HepG2 (cell line): ENCODE measurements at regions not wholly inside any gene's neighbourhood (a gene's known extent, or its start where the extent isn't known, plus 50 kb on each side); places are given as distances from the start of the nearest gene placed in this dataset.
A peak's percentile ranks its signal among the peaks of the same experiment; 100 is the strongest.

Source experiments
- ATAC-seq: fragments of 200-7000 bp; cut with Tn5 transposase; 3 replicates; pipeline ENCODE4 v1.9.1; 2020; ENCODE audit warnings: mild to moderate bottlenecking, moderate library complexity
- BruUV-seq: library from RNA; stranded (reverse); fragments of 400-500 nt; replicated peaks from 2 replicates; lab custom pipeline; 2021; lab: Mats Ljungman, UMichigan
- CTCF ChIA-PET: fragments of 300-600 bp; formaldehyde crosslinking; extraction: SDS; loops from one replicate; lab custom pipeline; 2021; ENCODE audit warnings: low total read pairs, inconsistent platforms, low intra/inter-chr PET ratio; lab: Yijun Ruan, JAX
- POLR2A ChIA-PET: fragments of 350-600 bp; sonication (Branson Sonifier 250); formaldehyde crosslinking; loops from one replicate; lab custom pipeline; 2020; ENCODE audit warnings: antibody characterized with exemption, inconsistent platforms; lab: Yijun Ruan, JAX
- DNase-seq: peaks from one replicate; pipeline ENCODE4 v3.0.0-alpha.2; 2015; ENCODE audit warnings: low spot score
- FAIRE-seq: peaks from 3 replicates; lab custom pipeline; 2011; peaks lifted over from hg19 to GRCh38; lab: Jason Lieb, UNC
- H2AFZ ChIP-seq: one replicate; pipeline ENCODE4 v1.6.1; 2011; ENCODE audit warnings: low read length, inconsistent platforms
- H3K27ac ChIP-seq: fragments of 300-600 bp; 3 replicates; pipeline ENCODE4 v1.8.0; 2011; ENCODE audit warnings: mixed run types, mild to moderate bottlenecking, mixed read lengths, low read length, inconsistent platforms; ENCODE audit not compliant: insufficient read depth; ENCODE audit errors: extremely low read length
- H3K27me3 ChIP-seq, 2 experiments: fragments of 200-600 bp in 1 of 2; 2 replicates in 1 of 2; 3 replicates in 1 of 2; pipeline versions ENCODE4 v1.6.0 to v1.8.0; 2011; ENCODE audit warnings: low read length in 2 of 2, mild to moderate bottlenecking in 2 of 2, moderate library complexity in 2 of 2, inconsistent platforms in 1 of 2; ENCODE audit not compliant: insufficient read depth in 2 of 2, control insufficient read depth in 1 of 2
- H3K36me3 ChIP-seq, 2 experiments: fragments of 200-600 bp in 1 of 2; replicated peaks in 1 of 2; 2 replicates in 1 of 2; 3 replicates in 1 of 2; pipeline versions ENCODE4 v1.5.1 to v1.8.0; 2011; ENCODE audit warnings: low read length in 2 of 2, inconsistent platforms in 1 of 2; ENCODE audit not compliant: insufficient read depth in 2 of 2, control insufficient read depth in 1 of 2
- H3K4me1 ChIP-seq: 2 replicates; pipeline ENCODE4 v1.5.1; 2012; ENCODE audit warnings: low read length, inconsistent platforms; ENCODE audit not compliant: insufficient read depth
- H3K4me2 ChIP-seq: 2 replicates; pipeline ENCODE4 v1.6.0; 2011; ENCODE audit warnings: low read depth, low read length, inconsistent platforms
- H3K4me3 ChIP-seq, 3 experiments: fragments of 200-600 bp in 1 of 3; sonication (generic), shearing (Covaris generic) in 1 of 3; replicated peaks in 1 of 3; 2 replicates each; pipeline ENCODE4 v1.5.1; 2011 to 2016; ENCODE audit warnings: low read length in 3 of 3, inconsistent platforms in 2 of 3, low read depth in 2 of 3, mild to moderate bottlenecking in 2 of 3, control low read depth in 1 of 3, mixed read lengths in 1 of 3; ENCODE audit not compliant: insufficient read depth in 1 of 3
- H3K79me2 ChIP-seq: one replicate; pipeline ENCODE4 v1.6.1; 2011; ENCODE audit warnings: low read length, inconsistent platforms; ENCODE audit not compliant: insufficient read depth
- H3K9ac ChIP-seq: 2 replicates; pipeline ENCODE4 v1.6.0; 2011; ENCODE audit warnings: mild to moderate bottlenecking, low read depth, low read length, inconsistent platforms; ENCODE audit not compliant: insufficient read depth
- H3K9me3 ChIP-seq: 2 replicates; pipeline ENCODE4 v1.5.1; 2012; ENCODE audit warnings: mild to moderate bottlenecking, low read length
- H4K20me1 ChIP-seq: 2 replicates; pipeline ENCODE4 v1.6.0; 2011; ENCODE audit warnings: inconsistent platforms, mild to moderate bottlenecking, low read length, moderate library complexity; ENCODE audit not compliant: insufficient read depth
- DMTF1 ChIP-seq: sonication (generic); formaldehyde crosslinking; IDR thresholded peaks from 2 replicates; pipeline ENCODE4 v1.4.0; 2020; ENCODE audit warnings: mild to moderate bottlenecking, missing genetic modification reagents
- EED ChIP-seq: sonication (generic); formaldehyde crosslinking; IDR thresholded peaks from 2 replicates; pipeline ENCODE4 v1.5.0; 2020; ENCODE audit warnings: mild to moderate bottlenecking, missing genetic modification reagents
- FOXC1 ChIP-seq: sonication (generic); formaldehyde crosslinking; IDR thresholded peaks from 2 replicates; pipeline ENCODE4 v1.8.0; 2022; ENCODE audit warnings: mild to moderate bottlenecking, missing genetic modification reagents, borderline replicate concordance
- HNF1B ChIP-seq: sonication (generic); formaldehyde crosslinking; IDR thresholded peaks from 2 replicates; pipeline ENCODE4 v1.5.1; 2020; ENCODE audit warnings: mild to moderate bottlenecking, moderate library complexity, missing genetic modification reagents
- ONECUT2 ChIP-seq: sonication (generic); formaldehyde crosslinking; IDR thresholded peaks from 2 replicates; pipeline ENCODE4 v1.4.0; 2020; ENCODE audit warnings: missing genetic modification reagents
- PAXIP1 ChIP-seq: sonication (generic); formaldehyde crosslinking; conservative IDR thresholded peaks from 2 replicates; pipeline ENCODE4 v1.4.0; 2020; ENCODE audit warnings: mild to moderate bottlenecking, missing genetic modification reagents, moderate library complexity
- SIX4 ChIP-seq: sonication (generic); formaldehyde crosslinking; IDR thresholded peaks from 2 replicates; pipeline ENCODE4 v1.4.0; 2020; ENCODE audit warnings: missing genetic modification reagents
- ZNF773 ChIP-seq: sonication (generic); formaldehyde crosslinking; IDR thresholded peaks from 2 replicates; pipeline ENCODE4 v1.4.0; 2020; ENCODE audit warnings: missing genetic modification reagents, borderline replicate concordance
- WGBS: methylation state at CpG from one replicate; pipeline ENCODE4 v1.1.6; 2017; ENCODE audit warnings: low lambda C conversion rate; 5-methylcytosine and 5-hydroxymethylcytosine counted together
- in situ Hi-C: cut with HindIII; loops from 2 replicates; pipeline ENCODE4 v1.10.0; 2017; ENCODE audit warnings: low pct_unique_long_range_greater_than_20kb; ENCODE audit not compliant: extremely low pct_ligation_motif_present
- intact Hi-C: fragments of 100-400 bp; cut with micrococcal nuclease; formaldehyde crosslinking; loops from one replicate; pipeline ENCODE4 v1.10.0; 2022; ENCODE audit not compliant: unreplicated experiment

GRCh38 chr1:224488806-224489499 is 54.4 kb upstream of the WDR26 start:
- Histone ChIP-seq H3K4me2 (no peak overlapping the region), H3K27ac (no peak overlapping the region), H3K79me2 (no peaks in the 10 kb centered on the region), H2AFZ (no peak overlapping the region), H3K27me3 (no peaks in the 10 kb centered on the region), H3K9me3 (no peaks in the 10 kb centered on the region), H3K9ac (no peak overlapping the region), H3K4me3 (no peak overlapping the region), H3K4me1 (peaks cover 8% of the 10 kb centered on the region; the same call in 1 of the 2 replicates), H3K36me3 (no peaks in the 10 kb centered on the region), H4K20me1 (no peaks in the 10 kb centered on the region)
- no peak for ATAC-seq
- no peak for DNase-seq
- BruUV-seq, result no TSS peak
- ChIA-PET POLR2A (no interaction called here), CTCF (no interaction called here)
- FAIRE-seq, result no peak
- intact Hi-C loops (no loop called here), in situ Hi-C loops (no loop called here)
- 95% methylated on average over 2 of the region's 2 CpGs for whole genome bisulfite sequencing
- no peak for TF ChIP-seq DMTF1 (CRISPR knock-in tag)
- TF ChIP-seq, all 625 proteins: peak for 0

DNA sequence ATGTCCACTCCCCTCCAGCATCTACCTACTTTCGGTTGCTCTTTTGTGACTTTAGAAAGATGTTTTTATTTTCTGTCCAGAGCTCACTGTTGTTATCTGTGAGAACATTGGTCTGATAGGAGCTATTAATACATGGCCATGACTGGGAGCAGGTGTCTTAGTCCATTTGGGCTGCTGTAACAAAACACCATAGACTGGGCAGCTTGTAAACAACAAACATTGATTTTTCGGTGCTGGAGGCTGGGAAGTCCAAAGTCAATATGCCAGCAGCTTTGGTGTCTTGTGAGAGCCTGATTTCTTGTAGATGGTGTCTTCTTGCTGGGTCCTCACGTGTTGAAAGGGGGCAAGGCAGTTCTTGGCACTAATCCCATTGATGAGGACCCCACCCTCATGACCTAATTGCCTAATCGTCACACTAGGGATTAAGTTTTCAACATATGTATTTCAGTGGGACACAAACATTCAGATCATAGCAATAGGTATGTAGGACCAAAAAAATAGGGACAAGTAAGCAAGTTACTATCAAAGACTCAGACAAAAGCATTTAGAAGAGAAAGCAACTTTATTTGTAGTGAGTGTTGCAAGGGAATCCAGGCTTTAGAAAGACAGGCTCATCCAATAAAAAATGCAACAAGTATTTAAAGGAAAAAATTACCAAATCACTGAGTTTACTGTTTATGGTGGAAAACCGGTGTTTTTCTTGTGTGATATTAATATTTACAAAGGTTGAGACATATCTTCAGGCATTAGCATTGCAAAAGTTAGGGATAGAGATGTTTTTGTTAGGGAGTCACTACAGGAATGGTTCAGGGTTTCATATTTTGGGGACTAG is 55.2 kb upstream of the WDR26 start:
- Histone ChIP-seq H3K79me2 (no peaks in the 10 kb centered on the region), H3K4me1 (peaks cover 8% of the 10 kb centered on the region; the same call in 1 of the 2 replicates), H3K9ac (no peak overlapping the region), H3K27ac (no peak overlapping the region), H4K20me1 (no peaks in the 10 kb centered on the region), H3K4me2 (no peak overlapping the region), H3K9me3 (no peaks in the 10 kb centered on the region), H2AFZ (no peak overlapping the region), H3K27me3 (no peaks in the 10 kb centered on the region), H3K36me3 (no peaks in the 10 kb centered on the region), H3K4me3 (no peak overlapping the region)
- no TSS peak for BruUV-seq
- intact Hi-C loops, result no loop called here
- ChIA-PET POLR2A (no interaction called here), CTCF (no interaction called here)
- in situ Hi-C loops, result no loop called here
- WGBS, result 8% methylated on average over 5 of the region's 5 CpGs
- no peak for DNase-seq
- no peak for FAIRE-seq
- ATAC-seq, result peak; percentile 62
- TF ChIP-seq ZNF773 (CRISPR knock-in tag) (no peak), FOXC1 (CRISPR knock-in tag) (no peak), PAXIP1 (peak; percentile 25; the same call in 1 of the 2 replicates), EED (CRISPR knock-in tag) (no peak), HNF1B (CRISPR knock-in tag) (no peak), ONECUT2 (CRISPR knock-in tag) (peak; percentile 59; the same call in 1 of the 2 replicates), SIX4 (peak; percentile 55; the same call in 1 of the 2 replicates)
